Activated CD8-positive, alpha-beta memory T cell treated with anti-CD3 and anti-CD28 coated beads for 4 hours (primary cell): ENCODE measurements at regions not wholly inside any gene's neighbourhood (a gene's known extent, or its start where the extent isn't known, plus 50 kb on each side); places are given as distances from the start of the nearest gene placed in this dataset.

Experiments
- DNase-seq, 2 donors: peaks; one replicate each; pipeline ENCODE4 v3.0.0-alpha.2; 2020; ENCODE audit warnings: low read depth in 2 of 2

GRCh38 chr22:48843640-48844039, 984.0 kb downstream of the BRD1 start:
- DNase-seq = no peak

GRCh38 chr22:48842976-48843375, 984.7 kb downstream of the BRD1 start:
- no peak for DNase-seq

- no peak for DNase-seq
These were observed 985.1 kb downstream of the BRD1 start for GRCh38 chr22:48842583-48842945.

GRCh38 chr22:48841881-48842582, 985.6 kb downstream of the BRD1 start:
- no peak for DNase-seq

- DNase-seq = no peak
These were observed 987.3 kb downstream of the BRD1 start for GRCh38 chr22:48840112-48840949.

GRCh38 chr22:48838846-48839730, 988.6 kb downstream of the BRD1 start:
- no peak for DNase-seq

- DNase-seq = no peak
These were observed 989.3 kb downstream of the BRD1 start for GRCh38 chr22:48838376-48838775.

- no peak for DNase-seq
These were observed 990.2 kb downstream of the BRD1 start for GRCh38 chr22:48837341-48837935.

- no peak for DNase-seq
These were observed 990.9 kb downstream of the BRD1 start for GRCh38 chr22:48836673-48837340.

- DNase-seq = no peak
These were observed 991.6 kb downstream of the BRD1 start for GRCh38 chr22:48835857-48836672.

GRCh38 chr22:48835364-48835763, 992.3 kb downstream of the BRD1 start:
- DNase-seq = no peak

- no peak for DNase-seq
These were observed 993.3 kb downstream of the BRD1 start for GRCh38 chr22:48834404-48834803.

- no peak for DNase-seq
These were observed 995.1 kb downstream of the BRD1 start for GRCh38 chr22:48832592-48832991.

- no peak for DNase-seq
These were observed 997.8 kb downstream of the BRD1 start for GRCh38 chr22:48829908-48830307.

GRCh38 chr22:48828688-48829087, 999.0 kb downstream of the BRD1 start:
- no peak for DNase-seq

GRCh38 chr22:48827904-48828555, 999.6 kb downstream of the BRD1 start:
- no peak for DNase-seq

- DNase-seq = no peak
These were observed 1000.3 kb downstream of the BRD1 start for GRCh38 chr22:48827268-48827846.

GRCh38 chr22:48826546-48826945, 1001.1 kb downstream of the BRD1 start:
- no peak for DNase-seq

GRCh38 chr22:48825802-48826520, 1001.7 kb downstream of the BRD1 start:
- no peak for DNase-seq
